Middle frontal gyrus (tissue), 1 donor: ENCODE measurements at regions not wholly inside any gene's neighbourhood (a gene's known extent, or its start where the extent isn't known, plus 50 kb on each side); places are given as distances from the start of the nearest gene placed in this dataset.

Experiments used
- DNase-seq: peaks from one replicate; pipeline ENCODE4 v3.0.0-alpha.2; 2015; ENCODE audit warnings: low spot score; ENCODE audit errors: extremely low spot score

DNA sequence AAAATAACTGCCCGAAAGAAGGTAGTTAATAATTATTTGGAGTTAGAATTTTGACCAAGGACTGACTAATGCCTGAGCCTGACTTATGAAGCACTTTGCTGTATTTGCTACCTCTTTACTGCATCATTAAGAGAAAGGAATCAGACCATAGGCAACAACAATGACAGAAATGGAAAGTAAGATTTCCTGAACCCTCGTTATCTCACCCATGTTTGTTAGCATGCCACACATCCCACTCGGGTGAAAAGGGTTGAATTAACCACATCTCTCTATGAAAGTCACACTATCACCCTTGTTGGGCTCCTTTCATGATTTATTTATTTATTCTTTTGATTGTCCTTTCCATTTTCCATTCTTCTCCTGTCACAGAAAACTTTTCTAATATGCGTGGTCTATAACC lies 59.6 kb downstream of the OLIG3 start:
- DNase-seq: no peak

DNA sequence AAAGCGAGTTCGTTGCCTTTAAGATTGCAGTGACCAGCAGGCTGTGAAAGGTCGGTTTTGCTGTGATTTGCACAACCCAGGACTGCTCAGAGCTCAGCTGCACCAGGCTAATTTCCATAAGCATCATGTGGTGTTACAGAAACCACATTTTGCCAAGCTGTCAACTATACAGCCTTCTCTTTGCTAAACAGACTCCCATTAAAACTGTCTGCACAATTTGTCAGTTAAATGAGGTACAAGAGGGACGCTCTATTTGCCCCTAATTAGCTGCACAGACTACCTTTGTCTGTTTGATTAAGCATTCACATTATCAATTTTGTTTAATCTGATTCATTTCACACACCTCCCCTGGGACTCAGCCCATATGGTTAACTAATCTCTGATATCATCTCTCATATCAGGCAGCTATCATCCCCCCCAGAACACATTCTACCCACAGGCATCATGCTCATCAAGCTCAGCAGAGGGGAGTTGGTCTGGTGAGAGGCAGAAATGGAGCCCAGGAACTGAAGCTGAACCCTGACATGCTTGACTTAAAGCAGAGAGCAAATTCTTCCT lies 62.1 kb downstream of the OLIG3 start:
- no peak for DNase-seq

DNA sequence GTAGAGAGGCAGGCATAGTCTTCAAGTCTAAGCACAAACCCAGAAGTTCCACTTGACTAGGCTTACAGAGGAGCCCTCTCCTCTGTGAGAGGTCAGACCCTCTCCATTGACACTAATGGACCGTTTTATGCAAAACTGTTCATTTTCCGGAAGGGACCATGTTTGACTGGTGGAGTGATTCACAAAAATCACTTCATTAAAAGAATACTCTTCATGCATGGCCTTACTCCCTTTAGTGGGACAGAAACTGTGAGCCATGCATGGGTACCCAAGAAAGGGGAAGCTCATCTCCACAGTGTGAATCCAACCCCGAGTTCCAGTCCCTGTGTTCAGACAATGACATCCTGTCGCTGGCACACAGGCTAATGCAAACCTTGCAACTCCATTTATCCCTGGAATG lies 63.2 kb downstream of the OLIG3 start:
- no peak for DNase-seq

DNA sequence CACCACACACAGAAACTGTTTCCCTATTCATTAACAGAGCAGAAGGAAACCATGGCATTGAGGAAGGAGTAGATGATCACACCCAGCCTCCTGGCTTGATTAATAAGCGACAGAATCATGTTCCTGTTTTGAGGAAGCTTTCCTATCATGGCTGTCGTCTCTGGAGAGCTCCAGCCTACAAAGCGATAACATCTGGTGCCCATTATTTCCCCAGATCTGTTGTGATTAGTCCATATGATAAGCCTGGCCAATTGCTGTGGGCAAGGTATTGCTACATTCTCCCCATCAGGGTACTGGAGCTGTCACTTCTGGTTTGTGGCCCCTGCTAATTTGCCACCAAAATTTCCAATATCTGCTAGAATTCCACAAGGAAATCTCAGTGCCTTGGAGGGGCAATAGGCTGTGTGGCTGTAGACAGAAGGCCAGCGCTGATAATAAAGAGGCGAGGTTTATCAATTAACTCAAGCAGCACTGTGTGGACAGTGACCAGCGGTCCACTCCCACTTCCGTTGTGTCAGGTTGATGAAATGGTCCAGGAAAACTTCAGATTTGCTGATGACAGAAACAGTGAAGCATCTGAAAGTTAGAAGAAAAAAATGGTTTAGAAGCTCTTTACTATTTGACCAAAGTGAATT lies 66.4 kb downstream of the OLIG3 start:
- DNase-seq: no peak

DNA sequence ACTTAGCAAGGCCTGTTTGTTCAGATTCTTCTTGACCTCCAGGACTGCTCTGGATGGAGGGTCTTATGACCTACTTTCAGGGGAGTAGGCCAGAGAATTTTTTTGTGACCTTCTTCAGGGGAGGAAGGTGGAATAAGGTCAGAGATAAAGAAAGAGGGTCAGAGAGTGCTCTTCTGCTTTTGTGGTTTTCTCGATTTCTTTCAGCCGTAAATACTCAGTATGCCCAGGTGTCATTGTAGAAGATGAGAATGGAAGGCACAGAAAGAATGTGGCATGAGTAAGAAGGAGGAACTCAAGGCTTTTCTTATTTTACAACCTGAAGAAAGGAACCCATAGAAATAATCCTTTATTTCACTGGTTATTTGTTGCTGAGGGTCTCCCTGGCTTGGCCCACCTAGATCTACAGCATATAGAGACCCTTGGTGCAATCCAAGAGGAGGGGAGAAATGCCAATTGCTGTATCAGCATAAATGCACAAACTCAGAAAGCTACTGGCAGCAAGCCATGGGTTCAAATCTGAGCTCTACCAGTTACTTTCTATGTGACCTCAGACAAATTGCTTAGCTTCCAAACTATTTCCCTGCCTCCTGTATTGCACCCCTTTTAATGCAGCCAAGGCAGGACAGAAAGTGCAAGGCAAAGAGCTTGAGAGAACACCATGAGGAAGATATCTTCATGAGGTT lies 68.0 kb downstream of the OLIG3 start:
- no peak for DNase-seq

DNA sequence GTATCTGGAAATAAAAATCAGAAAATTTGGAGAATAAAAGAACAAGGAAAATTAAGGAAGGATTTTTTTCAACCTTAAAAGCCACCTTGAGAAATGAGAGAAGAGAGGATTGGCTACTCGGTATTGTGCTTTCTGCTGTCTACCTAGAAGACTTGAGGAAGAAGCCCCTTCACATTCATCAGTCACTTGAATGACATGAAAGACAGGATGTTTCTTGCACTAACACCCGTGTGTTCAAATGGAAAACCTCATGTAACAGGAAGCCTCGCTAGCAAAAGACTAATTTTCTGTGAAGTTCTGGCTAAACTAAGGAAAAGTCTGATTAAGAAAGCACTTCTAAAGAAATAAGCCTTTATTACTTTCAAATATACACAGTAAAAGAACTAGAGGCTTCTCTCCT lies 69.9 kb downstream of the OLIG3 start:
- DNase-seq: no peak

DNA sequence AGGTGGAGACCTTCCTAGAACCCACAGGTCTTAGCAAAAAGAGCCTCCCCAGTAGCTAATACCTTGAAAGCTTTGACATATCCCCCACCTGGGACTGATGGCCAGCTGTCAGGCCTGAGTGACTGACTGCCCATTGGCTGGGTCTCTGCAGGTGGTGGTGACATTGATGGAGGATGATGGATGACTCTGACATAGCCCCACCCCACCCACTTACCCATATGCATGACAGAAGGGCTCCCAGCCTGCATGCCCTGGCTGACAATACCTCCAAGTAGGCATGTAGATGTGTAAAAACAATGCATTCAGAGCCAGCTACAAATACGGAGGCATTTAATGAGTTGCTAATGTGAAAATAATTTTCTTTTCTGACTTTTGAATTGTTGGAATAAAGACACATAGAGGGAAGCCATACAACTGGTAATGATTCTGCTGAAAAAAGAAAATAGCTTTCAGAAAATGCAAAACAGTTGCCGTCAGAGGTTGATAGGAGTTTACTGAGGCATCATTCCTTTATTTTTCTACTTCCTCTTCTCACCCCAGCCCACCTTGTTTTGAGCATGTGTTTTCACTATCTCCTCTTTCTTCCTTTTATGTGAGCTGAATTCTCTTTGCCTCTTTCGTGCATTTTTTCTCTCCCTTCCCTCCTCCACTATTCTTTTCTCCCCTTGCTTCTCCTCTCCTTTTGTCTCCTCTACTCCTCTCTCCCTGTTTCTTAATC lies 70.6 kb downstream of the OLIG3 start:
- DNase-seq: no peak

DNA sequence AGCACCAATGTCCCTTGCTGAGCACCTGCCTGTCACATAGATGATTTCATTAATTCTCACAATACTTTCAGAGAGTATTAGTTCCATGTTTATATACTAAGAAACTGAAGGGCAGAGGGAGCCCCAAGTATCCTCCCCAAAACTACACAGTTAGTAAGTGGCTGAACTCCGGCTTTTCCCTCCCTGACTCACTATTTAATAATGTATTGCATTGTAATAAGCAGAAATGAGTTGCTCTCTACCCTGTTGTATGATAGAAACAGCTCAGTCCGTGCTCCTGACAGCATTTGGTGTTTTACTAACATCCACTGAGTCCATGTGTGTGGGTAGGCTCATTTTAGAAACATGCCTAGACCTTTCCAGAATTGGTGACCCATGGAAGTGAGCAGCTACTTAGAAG lies 76.8 kb downstream of the OLIG3 start:
- no peak for DNase-seq

DNA sequence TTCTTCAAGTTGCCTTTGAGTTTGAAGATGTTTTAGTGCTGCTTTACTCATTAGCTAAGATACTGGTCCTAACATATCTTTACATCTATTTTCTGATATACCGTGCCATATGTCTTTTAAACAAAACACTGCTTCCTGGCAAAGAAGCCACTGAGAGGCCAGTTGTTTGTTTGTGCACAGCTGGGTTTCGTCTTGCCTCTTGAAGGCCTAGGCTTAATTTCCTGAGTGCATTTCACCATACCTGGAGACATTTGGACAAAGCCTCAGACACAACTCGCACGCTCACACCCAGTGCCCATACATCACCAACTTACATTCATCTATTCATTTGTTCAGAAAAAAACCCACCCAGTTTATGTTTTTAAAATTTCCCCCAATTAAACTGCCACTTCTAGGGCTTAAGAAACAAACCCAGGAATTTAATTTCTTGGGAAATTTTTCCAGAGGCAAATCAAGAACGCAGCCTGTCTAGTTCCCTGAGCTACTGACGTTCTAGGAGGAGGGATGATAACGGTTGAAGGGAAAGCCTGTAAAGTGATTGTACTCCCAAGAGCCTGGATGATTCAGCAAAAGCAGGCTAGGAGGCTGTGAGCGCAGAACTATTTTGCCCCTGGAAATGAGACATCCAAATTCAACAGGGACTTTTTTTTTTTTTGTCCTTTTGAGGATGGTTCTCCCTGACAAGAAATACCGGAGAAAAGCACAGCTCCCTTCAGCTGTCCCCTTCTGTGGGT lies 77.7 kb downstream of the OLIG3 start:
- no peak for DNase-seq

DNA sequence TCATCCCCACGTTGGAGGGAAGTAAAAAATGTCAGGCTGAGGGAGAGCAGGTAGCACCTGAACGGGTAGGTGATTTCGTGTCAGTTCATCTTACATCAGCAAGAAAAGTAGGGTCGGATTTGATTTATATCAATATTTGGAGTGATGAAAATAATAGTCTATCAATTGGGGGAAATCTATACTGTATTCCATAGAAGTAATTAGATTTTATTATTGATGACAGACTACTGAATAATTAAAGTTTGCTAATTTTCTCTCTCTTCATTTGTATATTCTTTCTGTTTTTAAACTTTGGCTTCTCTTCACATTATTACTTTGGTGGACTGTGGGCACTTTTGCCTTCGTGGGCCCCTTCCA lies 78.4 kb downstream of the OLIG3 start:
- DNase-seq: no peak

DNA sequence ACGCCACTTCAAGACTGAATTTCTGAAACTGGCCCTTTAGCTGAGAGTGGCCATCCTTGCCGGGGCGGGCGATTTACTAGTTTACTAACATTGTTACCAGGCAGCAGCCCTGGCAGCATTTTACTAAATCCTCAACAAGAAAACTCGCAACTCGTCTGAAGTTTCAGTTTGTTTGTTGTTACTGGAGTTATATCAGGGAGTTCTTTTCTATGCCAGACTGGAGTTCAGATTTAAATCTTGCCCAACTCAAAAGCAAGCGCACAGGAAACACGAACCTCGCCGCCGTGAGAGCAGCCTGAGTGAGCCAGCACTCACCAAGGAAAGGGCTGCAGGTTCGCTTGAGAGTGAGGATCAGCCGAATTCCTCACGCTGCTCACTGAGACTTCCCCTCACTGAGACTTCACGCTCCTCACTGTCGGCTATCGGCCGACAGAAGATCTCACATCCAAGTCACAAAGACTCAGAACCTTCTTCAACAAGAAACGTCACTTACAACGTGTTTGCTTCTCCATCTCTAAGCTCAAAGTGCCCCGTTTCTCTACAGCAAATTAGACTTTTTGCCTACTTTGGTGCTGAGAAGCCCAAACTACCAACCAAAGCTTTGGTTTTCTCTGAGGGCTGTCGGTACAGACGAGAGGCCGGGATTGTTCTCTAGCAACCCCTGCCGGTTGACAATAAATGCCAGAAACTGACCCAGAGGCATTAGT lies 78.9 kb downstream of the OLIG3 start:
- DNase-seq: peak; percentile 32

DNA sequence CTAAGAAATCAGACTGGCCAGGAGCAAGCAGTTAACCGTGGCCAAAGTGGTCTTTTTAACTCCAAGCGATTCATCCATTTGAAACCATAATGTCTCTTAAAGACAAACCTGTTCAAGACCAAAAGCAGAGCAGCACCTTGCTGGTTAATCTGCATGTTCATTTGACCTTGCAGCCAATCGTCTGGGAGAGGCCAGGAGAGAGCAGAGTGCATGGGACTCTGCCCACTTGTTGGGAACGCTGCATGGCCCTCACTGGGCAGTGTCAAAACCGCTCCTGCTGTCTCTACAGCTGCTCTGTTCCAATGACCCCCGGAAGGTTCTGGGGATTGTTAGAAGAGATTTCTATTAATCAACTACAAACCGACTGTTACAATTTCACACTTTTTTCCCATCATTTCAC lies 79.6 kb downstream of the OLIG3 start:
- DNase-seq: no peak

DNA sequence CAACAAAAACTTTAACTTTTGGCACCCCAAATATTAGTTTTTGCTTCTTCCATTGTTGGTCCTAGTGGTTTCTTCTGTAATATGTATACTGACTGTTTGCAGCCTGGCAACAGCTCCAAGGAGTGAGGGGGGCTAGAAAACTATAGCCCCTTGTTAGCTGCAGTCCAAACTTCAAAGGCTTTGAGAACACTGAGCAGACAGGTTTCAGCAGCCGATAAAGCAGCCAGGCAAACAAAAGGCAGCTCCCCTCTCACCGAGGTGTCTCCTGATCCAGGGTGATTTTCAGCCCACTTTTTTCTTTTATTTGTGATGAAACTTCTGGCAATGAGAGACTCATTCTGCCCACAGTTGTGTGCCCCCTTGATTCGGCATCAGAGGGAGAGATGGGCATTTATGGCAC lies 80.7 kb downstream of the OLIG3 start:
- no peak for DNase-seq

DNA sequence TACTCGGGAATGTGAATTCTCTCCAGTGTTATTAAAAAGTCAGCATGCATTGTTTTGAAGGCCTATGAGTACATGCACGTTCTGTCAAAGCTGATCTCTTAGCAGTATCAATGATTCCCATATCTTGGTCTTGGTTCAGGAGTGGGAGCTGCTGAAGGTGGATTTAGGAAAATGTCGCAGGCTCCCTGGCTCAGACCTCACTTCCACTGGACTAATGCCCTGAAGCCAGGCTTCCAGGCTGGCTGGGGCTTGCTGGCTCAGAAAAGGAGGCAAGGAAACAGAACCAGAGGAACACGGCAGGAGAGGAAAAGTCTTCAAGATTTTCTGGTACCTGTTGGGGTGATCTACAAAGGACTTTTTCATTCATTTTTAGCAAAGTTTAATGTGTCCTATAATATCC lies 81.6 kb downstream of the OLIG3 start:
- no peak for DNase-seq

DNA sequence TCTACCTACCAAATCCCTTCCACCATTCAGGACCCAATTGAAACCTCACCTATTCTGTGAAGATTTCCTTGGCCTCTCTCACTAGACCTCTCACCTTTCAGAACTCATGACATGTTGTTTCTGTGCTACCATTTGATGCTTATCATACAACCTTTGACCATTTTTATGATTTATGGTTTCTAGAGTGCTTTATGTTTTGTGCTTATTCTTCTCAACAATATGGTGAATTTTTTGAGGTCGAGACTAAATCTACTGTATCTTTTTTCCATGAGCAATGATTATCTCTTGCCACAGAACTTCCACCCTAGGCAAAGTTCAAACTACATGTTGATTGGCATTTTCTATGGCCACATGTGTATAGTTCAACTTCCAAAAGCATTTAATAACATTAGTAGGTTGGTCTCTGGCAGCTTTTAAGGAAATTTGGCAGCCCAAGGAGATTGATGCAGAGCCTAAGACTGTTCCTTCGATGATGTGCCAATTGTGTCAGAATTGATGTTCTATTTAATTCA lies 84.9 kb downstream of the OLIG3 start:
- no peak for DNase-seq

DNA sequence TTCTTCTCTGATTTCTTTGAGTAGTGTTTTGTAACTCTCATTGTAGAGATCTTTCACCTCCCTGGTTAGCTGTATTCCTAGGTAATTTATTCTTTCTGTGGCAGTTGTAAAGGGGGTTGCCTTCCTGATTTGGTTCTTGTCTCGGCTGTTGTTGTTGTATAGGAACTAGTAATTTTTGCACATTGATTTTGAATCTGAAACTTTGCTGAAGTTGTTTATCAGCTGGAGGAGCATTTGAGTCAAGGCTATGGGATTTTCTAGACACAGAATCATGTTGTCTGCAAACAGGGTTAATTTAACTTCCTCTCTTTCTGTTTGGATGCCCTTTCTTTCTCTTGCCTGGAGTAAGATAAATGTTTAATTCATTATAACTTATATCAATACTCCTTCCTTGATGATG lies 86.4 kb downstream of the OLIG3 start:
- DNase-seq: no peak

DNA sequence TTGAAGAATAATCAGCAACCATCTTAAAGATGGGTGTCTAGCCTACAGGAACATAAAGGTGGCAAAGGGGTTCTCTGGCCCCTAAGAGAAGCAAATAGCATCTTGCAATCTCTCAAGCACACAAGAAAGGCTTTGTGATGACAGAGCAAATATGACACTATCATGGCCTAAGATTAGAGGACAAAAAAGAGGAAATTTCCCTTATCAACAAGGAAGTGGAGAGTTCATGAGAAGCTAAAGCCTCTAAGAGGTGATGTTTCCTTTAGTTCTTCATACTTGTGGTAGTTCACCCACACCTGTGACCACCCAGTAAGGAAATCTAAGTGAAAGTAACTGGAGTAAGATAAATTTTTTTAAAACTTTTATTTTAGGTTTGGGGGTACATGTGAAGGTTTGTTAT lies 88.4 kb downstream of the OLIG3 start:
- no peak for DNase-seq

DNA sequence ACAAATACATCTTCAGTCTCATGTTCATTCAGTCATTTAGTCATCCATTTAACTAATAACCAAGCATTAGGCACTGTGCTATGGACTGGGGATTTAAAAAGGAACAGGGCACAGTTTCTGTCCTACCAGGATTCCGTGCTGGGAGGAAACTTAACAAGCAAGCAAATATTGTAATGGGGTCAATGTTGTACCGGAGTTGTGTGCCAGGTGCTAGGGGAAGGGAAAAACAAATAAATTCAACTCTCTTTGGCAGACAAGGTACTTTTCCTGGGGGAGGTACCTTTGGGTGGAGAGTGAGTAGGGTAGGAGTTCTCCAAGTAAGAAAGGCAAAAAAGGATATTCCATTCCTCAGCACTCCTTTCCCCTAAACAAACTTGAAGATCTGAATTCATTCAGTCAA lies 90.3 kb downstream of the OLIG3 start:
- DNase-seq: no peak

DNA sequence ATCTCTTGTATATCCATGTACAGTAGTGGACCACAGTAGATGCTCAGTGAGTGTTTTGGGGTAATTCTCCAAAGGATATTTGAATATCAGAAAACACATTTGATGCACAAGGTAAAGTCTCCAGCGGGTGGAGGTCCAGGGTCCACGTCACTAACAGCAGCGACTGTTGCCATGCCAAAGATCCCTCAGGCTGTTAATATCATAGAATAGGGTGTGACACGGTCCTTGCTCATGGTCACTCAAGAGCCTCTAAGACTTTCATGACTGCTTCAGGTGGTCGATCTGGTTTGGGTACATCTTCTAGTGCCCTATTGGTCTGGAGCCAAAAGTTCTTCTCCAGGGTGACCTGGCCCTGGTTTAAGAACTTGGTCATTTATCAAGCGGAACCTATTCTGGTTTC lies 90.8 kb downstream of the OLIG3 start:
- DNase-seq: no peak

DNA sequence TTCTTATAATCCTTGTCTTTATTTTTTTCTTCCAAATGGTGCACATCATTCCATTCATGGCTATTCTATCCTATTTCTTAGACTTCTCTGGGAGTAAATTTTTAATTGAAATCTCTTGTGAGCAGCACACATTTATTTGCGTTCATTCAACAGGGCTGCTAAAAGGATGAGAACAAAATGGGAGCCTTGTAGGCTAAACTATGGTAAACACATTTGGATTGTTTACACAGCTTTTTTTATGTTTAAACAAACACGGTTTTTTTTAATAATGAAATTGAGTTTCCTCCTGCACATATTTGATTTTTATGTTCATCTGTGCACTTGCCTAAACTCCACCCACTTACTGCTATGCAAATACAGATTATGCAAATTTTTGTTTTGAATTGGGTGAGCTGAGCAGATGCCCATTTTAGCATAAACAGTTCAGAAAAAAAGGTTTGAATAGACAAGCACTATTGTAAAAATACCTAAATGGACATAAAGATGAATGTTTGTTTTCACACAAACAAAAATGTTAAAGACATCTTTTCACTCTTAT lies 92.0 kb downstream of the OLIG3 start:
- DNase-seq: no peak

DNA sequence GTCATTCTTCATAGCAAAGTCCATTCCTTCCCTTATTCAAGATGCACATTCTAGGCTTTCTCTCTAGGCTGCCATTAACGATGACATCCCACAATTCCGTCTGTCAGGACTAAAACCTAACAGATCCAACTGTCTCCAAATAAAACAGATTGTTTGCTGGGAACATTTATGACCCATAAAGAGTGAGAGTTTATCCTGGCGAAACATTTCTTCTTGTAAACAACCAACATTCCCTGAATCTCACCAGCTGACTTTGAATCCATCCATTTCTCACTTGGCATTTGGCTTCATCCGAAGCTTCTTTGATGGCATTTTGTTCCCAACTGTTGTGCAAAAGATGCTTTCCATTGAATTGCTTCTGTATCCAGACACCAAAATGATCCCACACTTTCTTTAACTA lies 93.1 kb downstream of the OLIG3 start:
- no peak for DNase-seq
